Keratinocyte (primary cell): ENCODE measurements at regions not wholly inside any gene's neighbourhood (a gene's known extent, or its start where the extent isn't known, plus 50 kb on each side); places are given as distances from the start of the nearest gene placed in this dataset.

Experiments used
- DNase-seq: peaks from one replicate; pipeline ENCODE4 v3.0.0-alpha.2; 2011; ENCODE audit warnings: low read depth, missing footprints, low spot score
- FAIRE-seq: peaks from 2 replicates; lab custom pipeline; 2011; peaks lifted over from hg19 to GRCh38; lab: Jason Lieb, UNC
- H2AFZ ChIP-seq: 2 replicates; pipeline ENCODE4 v1.6.0; 2012; ENCODE audit warnings: low read length, control low read depth, inconsistent platforms; ENCODE audit not compliant: control insufficient read depth
- H3K27ac ChIP-seq: 2 replicates; pipeline ENCODE4 v1.5.1; 2011; ENCODE audit warnings: low read length; ENCODE audit not compliant: control insufficient read depth, insufficient read depth
- H3K27me3 ChIP-seq: 3 replicates; pipeline ENCODE4 v1.6.0; 2011; ENCODE audit warnings: low read length; ENCODE audit not compliant: control insufficient read depth, insufficient read depth; ENCODE audit errors: extremely low read depth
- H3K36me3 ChIP-seq, 2 experiments: 2 replicates in 1 of 2; 3 replicates in 1 of 2; pipeline ENCODE4 v1.5.1; 2011; ENCODE audit warnings: low read length in 2 of 2, mild to moderate bottlenecking in 1 of 2; ENCODE audit not compliant: control insufficient read depth in 2 of 2, insufficient read depth in 2 of 2; ENCODE audit errors: extremely low read depth in 1 of 2
- H3K4me1 ChIP-seq: 3 replicates; pipeline ENCODE4 v1.5.1; 2011; ENCODE audit warnings: low read length; ENCODE audit not compliant: control insufficient read depth, insufficient read depth; ENCODE audit errors: extremely low read depth
- H3K4me2 ChIP-seq: 3 replicates; pipeline ENCODE4 v1.6.0; 2011; ENCODE audit warnings: low read depth, low read length; ENCODE audit not compliant: control insufficient read depth, insufficient read depth; ENCODE audit errors: extremely low read depth
- H3K4me3 ChIP-seq, 3 experiments: fragments of 200-600 bp in 1 of 3; sonication (generic) in 1 of 3; 2 replicates in 2 of 3; 3 replicates in 1 of 3; pipeline ENCODE4 v1.5.1; 2011 to 2016; ENCODE audit warnings: low read length in 3 of 3, mild to moderate bottlenecking in 3 of 3, control low read depth in 2 of 3, inconsistent platforms in 1 of 3, low read depth in 1 of 3, mixed read lengths in 1 of 3, mixed run types in 1 of 3, moderate library complexity in 1 of 3; ENCODE audit not compliant: control insufficient read depth in 2 of 3, insufficient read depth in 2 of 3; ENCODE audit errors: extremely low read depth in 1 of 3
- H3K79me2 ChIP-seq: 2 replicates; pipeline ENCODE4 v1.6.0; 2012; ENCODE audit warnings: low read length; ENCODE audit not compliant: control insufficient read depth, insufficient read depth
- H3K9ac ChIP-seq: 3 replicates; pipeline ENCODE4 v1.6.0; 2011; ENCODE audit warnings: low read length; ENCODE audit not compliant: control insufficient read depth, insufficient read depth; ENCODE audit errors: extremely low read depth
- H3K9me1 ChIP-seq: 3 replicates; pipeline ENCODE4 v1.6.0; 2011; ENCODE audit warnings: low read length; ENCODE audit not compliant: control insufficient read depth, insufficient read depth; ENCODE audit errors: extremely low read depth
- H3K9me3 ChIP-seq: 2 replicates; pipeline ENCODE4 v1.5.1; 2012; ENCODE audit warnings: low read depth, low read length; ENCODE audit not compliant: control insufficient read depth
- H4K20me1 ChIP-seq: 3 replicates; pipeline ENCODE4 v1.6.0; 2011; ENCODE audit warnings: low read length; ENCODE audit not compliant: control insufficient read depth, insufficient read depth; ENCODE audit errors: extremely low read depth
- EZH2 ChIP-seq: IDR thresholded peaks from one replicate; pipeline ENCODE4 v1.6.1; 2012; ENCODE audit warnings: inconsistent platforms, mild to moderate bottlenecking, low read length, moderate library complexity
- dilution Hi-C: fragments of 300-500 bp; cut with MboI; formaldehyde crosslinking; loops from one replicate; pipeline ENCODE4 v1.7.0; 2020; ENCODE audit warnings: low sequenced_read_pairs; ENCODE audit not compliant: extremely low pct_ligation_motif_present
- TF ChIP-seq, protein P1 (sequence below), 3 experiments: IDR thresholded peaks in 1 of 3; conservative IDR thresholded peaks in 1 of 3; optimal IDR thresholded peaks in 1 of 3; 2 replicates in 2 of 3; 3 replicates in 1 of 3; pipeline versions ENCODE3 to v1.5.1; 2011; ENCODE audit warnings: low read length in 3 of 3, mild to moderate bottlenecking in 3 of 3, moderate library complexity in 2 of 3, control low read depth in 1 of 3, inconsistent platforms in 1 of 3; ENCODE audit not compliant: insufficient read depth in 2 of 3; ENCODE audit errors: extremely low read depth in 1 of 3

DNA sequence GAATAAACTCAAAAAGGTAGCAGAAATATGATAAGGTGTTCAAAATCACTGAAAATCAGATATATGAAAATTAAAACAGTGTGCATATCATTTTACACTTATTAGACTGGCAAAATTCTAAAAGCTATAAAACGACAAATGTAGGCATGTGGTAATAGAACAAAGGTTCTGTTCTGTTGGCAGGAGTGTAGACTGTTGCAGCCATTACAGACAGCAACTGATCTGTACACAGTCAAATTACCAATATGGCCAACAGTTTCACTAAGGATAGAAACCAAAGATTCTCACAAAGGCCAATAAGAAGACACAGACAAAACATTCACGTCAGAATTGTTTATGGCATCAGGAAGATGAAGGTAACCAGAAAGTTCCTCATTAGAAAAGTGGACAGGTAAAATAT lies 112.8 kb upstream of the PLS3 start:
- TF ChIP-seq EZH2: no peak
- TF ChIP-seq, protein P1, sequence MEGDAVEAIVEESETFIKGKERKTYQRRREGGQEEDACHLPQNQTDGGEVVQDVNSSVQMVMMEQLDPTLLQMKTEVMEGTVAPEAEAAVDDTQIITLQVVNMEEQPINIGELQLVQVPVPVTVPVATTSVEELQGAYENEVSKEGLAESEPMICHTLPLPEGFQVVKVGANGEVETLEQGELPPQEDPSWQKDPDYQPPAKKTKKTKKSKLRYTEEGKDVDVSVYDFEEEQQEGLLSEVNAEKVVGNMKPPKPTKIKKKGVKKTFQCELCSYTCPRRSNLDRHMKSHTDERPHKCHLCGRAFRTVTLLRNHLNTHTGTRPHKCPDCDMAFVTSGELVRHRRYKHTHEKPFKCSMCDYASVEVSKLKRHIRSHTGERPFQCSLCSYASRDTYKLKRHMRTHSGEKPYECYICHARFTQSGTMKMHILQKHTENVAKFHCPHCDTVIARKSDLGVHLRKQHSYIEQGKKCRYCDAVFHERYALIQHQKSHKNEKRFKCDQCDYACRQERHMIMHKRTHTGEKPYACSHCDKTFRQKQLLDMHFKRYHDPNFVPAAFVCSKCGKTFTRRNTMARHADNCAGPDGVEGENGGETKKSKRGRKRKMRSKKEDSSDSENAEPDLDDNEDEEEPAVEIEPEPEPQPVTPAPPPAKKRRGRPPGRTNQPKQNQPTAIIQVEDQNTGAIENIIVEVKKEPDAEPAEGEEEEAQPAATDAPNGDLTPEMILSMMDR (optimal IDR thresholded peaks at IDR 0.05 in 1 of 3, IDR thresholded peaks at IDR 0.05 in 1 of 3, conservative IDR thresholded peaks at IDR 0.05 in 1 of 3; ENCODE audit: extremely low read depth in 1 of 3, insufficient read depth in 2 of 3, low read length in 3 of 3): no peak
- no peak overlapping the region for H2AFZ ChIP-seq
- H4K20me1 ChIP-seq: no peaks in the 10 kb centered on the region
- dilution Hi-C loops: no loop called here
- H3K36me3 ChIP-seq: no peaks in the 10 kb centered on the region
- H3K4me1 ChIP-seq: no peaks in the 10 kb centered on the region
- no peaks in the 10 kb centered on the region for H3K79me2 ChIP-seq
- no peaks in the 10 kb centered on the region for H3K9me3 ChIP-seq
- H3K4me2 ChIP-seq: no peak overlapping the region
- H3K9ac ChIP-seq: no peak overlapping the region
- H3K27ac ChIP-seq: no peak overlapping the region
- H3K27me3 ChIP-seq: no peaks in the 10 kb centered on the region
- DNase-seq (no peak), FAIRE-seq (no peak)
- H3K9me1 ChIP-seq: no peaks in the 10 kb centered on the region
- H3K4me3 ChIP-seq: no peak overlapping the region

DNA sequence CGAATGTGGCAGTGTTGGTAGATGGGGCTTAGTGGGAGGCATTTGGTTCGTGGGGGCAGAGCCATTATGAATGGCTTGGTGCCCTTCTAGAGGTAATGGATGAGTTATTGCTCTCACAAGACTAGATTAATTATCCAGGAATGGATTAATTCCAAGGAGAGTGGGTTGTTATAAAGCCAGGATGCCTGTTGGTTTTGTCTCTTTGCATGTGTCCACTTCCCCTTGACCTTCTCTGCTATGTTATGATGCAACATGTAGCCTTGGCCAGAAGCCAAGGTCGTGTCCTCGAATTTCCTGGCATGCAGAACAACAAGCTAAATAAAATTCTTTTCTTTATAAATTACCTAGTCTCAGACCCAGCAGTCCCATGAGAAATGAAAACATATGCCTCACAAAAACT lies 111.2 kb upstream of the PLS3 start:
- DNase-seq (no peak), FAIRE-seq (no peak)
- no peaks in the 10 kb centered on the region for H3K9me1 ChIP-seq
- H2AFZ ChIP-seq: no peak overlapping the region
- no peaks in the 10 kb centered on the region for H3K36me3 ChIP-seq
- H3K4me2 ChIP-seq: no peak overlapping the region
- H4K20me1 ChIP-seq: no peaks in the 10 kb centered on the region
- dilution Hi-C loops: no loop called here
- TF ChIP-seq, protein P1 (optimal IDR thresholded peaks at IDR 0.05 in 1 of 3, IDR thresholded peaks at IDR 0.05 in 1 of 3, conservative IDR thresholded peaks at IDR 0.05 in 1 of 3; ENCODE audit: extremely low read depth in 1 of 3, insufficient read depth in 2 of 3, low read length in 3 of 3): no peak
- no peak for TF ChIP-seq EZH2
- no peak overlapping the region for H3K4me3 ChIP-seq
- no peaks in the 10 kb centered on the region for H3K9me3 ChIP-seq
- H3K9ac ChIP-seq: no peak overlapping the region
- H3K4me1 ChIP-seq: no peaks in the 10 kb centered on the region
- no peaks in the 10 kb centered on the region for H3K79me2 ChIP-seq
- no peaks in the 10 kb centered on the region for H3K27me3 ChIP-seq
- H3K27ac ChIP-seq: no peak overlapping the region
